IMR-90 (cell line): ENCODE measurements at regions not wholly inside any gene's neighbourhood (a gene's known extent, or its start where the extent isn't known, plus 50 kb on each side); places are given as distances from the start of the nearest gene placed in this dataset.

Experiments
- ATAC-seq: fragments of 200-7000 bp; cut with Tn5 transposase; 2 replicates; pipeline ENCODE4 v1.9.1; 2020; ENCODE audit warnings: low read depth, mild to moderate bottlenecking, moderate library complexity
- BruUV-seq: library from RNA; stranded (reverse); fragments of 400-500 nt; replicated peaks from 2 replicates; lab custom pipeline; 2021; lab: Mats Ljungman, UMichigan
- CTCF ChIA-PET: fragments of 300-600 bp; formaldehyde crosslinking; extraction: SDS; loops from one replicate; lab custom pipeline; 2021; ENCODE audit warnings: antibody characterized with exemption; lab: Yijun Ruan, JAX
- POLR2A ChIA-PET: fragments of 300-600 bp; sonication (Branson Sonifier 250); formaldehyde crosslinking; loops from one replicate; lab custom pipeline; 2022; ENCODE audit warnings: antibody characterized with exemption; ENCODE audit not compliant: unreplicated experiment; lab: Charles Lee
- DNase-seq: peaks from one replicate; pipeline ENCODE4 v3.0.0; 2013
- H2AFZ ChIP-seq: replicated peaks from 2 replicates; pipeline ENCODE3; 2013; ENCODE audit warnings: low read length, mild to moderate bottlenecking; ENCODE audit not compliant: poor library complexity
- H2AK5ac ChIP-seq: 2 replicates; pipeline ENCODE4 v1.6.1; 2013; ENCODE audit warnings: low read depth, low read length, inconsistent platforms
- H2AK9ac ChIP-seq: replicated peaks from 2 replicates; pipeline ENCODE3; 2013; ENCODE audit warnings: mild to moderate bottlenecking, low read depth, low read length, moderate library complexity; ENCODE audit not compliant: poor library complexity
- H2BK120ac ChIP-seq: 2 replicates; pipeline ENCODE4 v1.6.1; 2013; ENCODE audit warnings: low read depth, low read length, inconsistent platforms
- H2BK15ac ChIP-seq: 3 replicates; pipeline ENCODE4 v1.6.1; 2013; ENCODE audit warnings: low read depth, low read length, inconsistent platforms
- H2BK20ac ChIP-seq: 2 replicates; pipeline ENCODE4 v1.6.1; 2013; ENCODE audit warnings: low read depth, mild to moderate bottlenecking, inconsistent platforms, low read length, moderate library complexity
- H2BK5ac ChIP-seq: 2 replicates; pipeline ENCODE4 v1.6.1; 2013; ENCODE audit warnings: mild to moderate bottlenecking, low read depth, low read length, inconsistent platforms; ENCODE audit not compliant: poor library complexity, severe bottlenecking
- H3K14ac ChIP-seq: replicated peaks from 2 replicates; pipeline ENCODE4 v1.6.1; 2013; ENCODE audit warnings: low read depth, low read length, inconsistent platforms
- H3K18ac ChIP-seq: 2 replicates; pipeline ENCODE4 v1.6.1; 2013; ENCODE audit warnings: low read depth, low read length, control low read depth
- H3K23ac ChIP-seq: 2 replicates; pipeline ENCODE4 v1.6.1; 2013; ENCODE audit warnings: low read depth, low read length, inconsistent platforms
- H3K27ac ChIP-seq: 2 replicates; pipeline ENCODE4 v1.5.1; 2013; ENCODE audit warnings: mild to moderate bottlenecking, control low read depth, low read length; ENCODE audit not compliant: insufficient read depth
- H3K27me3 ChIP-seq: 2 replicates; pipeline ENCODE4 v1.6.1; 2013; ENCODE audit warnings: low read length; ENCODE audit not compliant: control insufficient read depth, insufficient read depth
- H3K36me3 ChIP-seq: 2 replicates; pipeline ENCODE4 v1.6.1; 2013; ENCODE audit warnings: low read length, mixed read lengths; ENCODE audit not compliant: control insufficient read depth, insufficient read depth
- H3K4ac ChIP-seq: 2 replicates; pipeline ENCODE4 v1.6.1; 2013; ENCODE audit warnings: low read depth, low read length, inconsistent platforms
- H3K4me1 ChIP-seq: 2 replicates; pipeline ENCODE4 v1.6.1; 2013; ENCODE audit warnings: low read length, mixed read lengths; ENCODE audit not compliant: control insufficient read depth, insufficient read depth
- H3K4me2 ChIP-seq: 2 replicates; pipeline ENCODE4 v1.6.1; 2013; ENCODE audit warnings: low read depth, mild to moderate bottlenecking, control low read depth, low read length, moderate library complexity
- H3K4me3 ChIP-seq: 2 replicates; pipeline ENCODE4 v1.5.1; 2013; ENCODE audit warnings: low read depth, mild to moderate bottlenecking, control low read depth, low read length, moderate library complexity; ENCODE audit not compliant: insufficient read depth
- H3K56ac ChIP-seq: 2 replicates; pipeline ENCODE4 v1.6.1; 2013; ENCODE audit warnings: low read length, inconsistent platforms; ENCODE audit not compliant: insufficient read depth; ENCODE audit errors: extremely low read depth
- H3K79me1 ChIP-seq, 2 experiments: 2 replicates each; pipeline ENCODE4 v1.6.1; 2013; ENCODE audit warnings: low read length in 2 of 2, inconsistent platforms in 1 of 2, low read depth in 1 of 2
- H3K9ac ChIP-seq: 2 replicates; pipeline ENCODE4 v1.6.1; 2013; ENCODE audit warnings: low read depth, low read length, control low read depth
- H3K9me1 ChIP-seq: 2 replicates; pipeline ENCODE4 v1.6.1; 2013; ENCODE audit warnings: low read length, inconsistent platforms; ENCODE audit not compliant: insufficient read depth
- H3K9me3 ChIP-seq: 2 replicates; pipeline ENCODE4 v1.6.1; 2013; ENCODE audit warnings: low read length; ENCODE audit not compliant: control insufficient read depth, insufficient read depth
- H4K20me1 ChIP-seq: 2 replicates; pipeline ENCODE4 v1.6.1; 2013; ENCODE audit warnings: low read length, inconsistent platforms; ENCODE audit not compliant: insufficient read depth
- H4K5ac ChIP-seq: 2 replicates; pipeline ENCODE4 v1.6.1; 2013; ENCODE audit warnings: mild to moderate bottlenecking, low read depth, low read length, control low read depth
- H4K8ac ChIP-seq, 2 experiments: 2 replicates each; pipeline ENCODE4 v1.6.1; 2013; ENCODE audit warnings: low read depth in 2 of 2, low read length in 2 of 2, control low read depth in 1 of 2, inconsistent platforms in 1 of 2
- H4K91ac ChIP-seq: 2 replicates; pipeline ENCODE4 v1.6.1; 2013; ENCODE audit warnings: low read depth, low read length, inconsistent platforms; ENCODE audit not compliant: insufficient read depth
- CEBPB ChIP-seq: IDR thresholded peaks from 2 replicates; pipeline ENCODE4 v1.6.1; 2012; ENCODE audit warnings: low read depth, low read length, improper control_type of control experiment
- CHD1 ChIP-seq: IDR thresholded peaks from 2 replicates; pipeline ENCODE4 v1.6.1; 2012; ENCODE audit warnings: low read depth, low read length, improper control_type of control experiment
- CTCF ChIP-seq: conservative IDR thresholded peaks from 2 replicates; pipeline ENCODE4 v1.5.1; 2012; ENCODE audit warnings: mild to moderate bottlenecking, low read depth, low read length, improper control_type of control experiment
- ELK1 ChIP-seq: fragments of 150-350 bp; IDR thresholded peaks from 2 replicates; pipeline ENCODE4 v1.6.1; 2016; ENCODE audit warnings: low read depth, mild to moderate bottlenecking, low read length, moderate library complexity, borderline replicate concordance
- MAFK ChIP-seq: IDR thresholded peaks from 2 replicates; pipeline ENCODE4 v1.6.1; 2012; ENCODE audit warnings: low read depth, low read length, improper control_type of control experiment
- MAZ ChIP-seq: IDR thresholded peaks from 2 replicates; pipeline ENCODE4 v1.6.1; 2012; ENCODE audit warnings: low read depth, mild to moderate bottlenecking, low read length, improper control_type of control experiment, moderate library complexity, borderline replicate concordance
- MXI1 ChIP-seq: IDR thresholded peaks from 2 replicates; pipeline ENCODE4 v1.6.1; 2012; ENCODE audit warnings: low read depth, mild to moderate bottlenecking, low read length, moderate library complexity, borderline replicate concordance
- RAD21 ChIP-seq: IDR thresholded peaks from 2 replicates; pipeline ENCODE4 v1.6.1; 2012; ENCODE audit warnings: low read length, improper control_type of control experiment
- SMC3 ChIP-seq: fragments of 150-350 bp; IDR thresholded peaks from 2 replicates; pipeline ENCODE4 v1.6.1; 2016; ENCODE audit warnings: low read depth, mild to moderate bottlenecking, antibody characterized with exemption, low read length, moderate library complexity
- WGBS, 2 experiments: methylation state at CpG; one replicate each; pipeline versions ENCODE4 v1.1.5 to v1.1.7; 2013; ENCODE audit warnings: missing lambda C conversion rate in 2 of 2; ENCODE audit not compliant: insufficient read length in 1 of 2; ENCODE audit errors: extremely low coverage in 2 of 2; 5-methylcytosine and 5-hydroxymethylcytosine counted together
- dilution Hi-C: fragments of 300-500 bp; cut with HindIII; formaldehyde crosslinking; loops from one replicate; pipeline ENCODE4 v1.14.3; 2018; ENCODE audit warnings: low sequenced_read_pairs; ENCODE audit not compliant: unreplicated experiment
- in situ Hi-C: fragments of 300-500 bp; cut with MboI; formaldehyde crosslinking; loops from 3 replicates; pipeline ENCODE4 v1.14.3; 2019; ENCODE audit warnings: low sequenced_read_pairs, inconsistent platforms, mixed read lengths
- intact Hi-C: fragments of 100-400 bp; cut with micrococcal nuclease; formaldehyde crosslinking; loops from 2 replicates; pipeline ENCODE4 v1.10.0; 2022

- Histone ChIP-seq H3K23ac (no peak overlapping the region), H3K4me3 (no peak overlapping the region), H3K4me1 (no peaks in the 10 kb centered on the region), H2AK5ac (no peak overlapping the region), H3K4ac (no peak overlapping the region), H4K8ac (no peak overlapping the region), H2BK5ac (no peak overlapping the region), H3K9me3 (peaks cover 2% of the 10 kb centered on the region; the same call in 1 of the 2 replicates), H2BK15ac (no peak overlapping the region), H3K18ac (no peak overlapping the region), H2AFZ (no peak overlapping the region), H4K20me1 (no peaks in the 10 kb centered on the region), H2BK120ac (no peak overlapping the region), H3K9ac (no peak overlapping the region), H3K14ac (no peak overlapping the region), H3K36me3 (no peaks in the 10 kb centered on the region), H2AK9ac (no peak overlapping the region), H3K27me3 (no peaks in the 10 kb centered on the region), H4K5ac (no peak overlapping the region), H3K4me2 (no peak overlapping the region), H3K27ac (no peak overlapping the region), H3K56ac (no peak overlapping the region), H4K91ac (no peak overlapping the region), H3K9me1 (no peaks in the 10 kb centered on the region), H3K79me1 (no peaks in the 10 kb centered on the region), H2BK20ac (no peak overlapping the region)
- DNase-seq (no peak), ATAC-seq (no peak)
- dilution Hi-C loops: no loop called here
- no CpG with 5 or more reads among the region's 36 CpGs for WGBS, 2 experiments
- CTCF ChIA-PET: no interaction called here
- TF ChIP-seq CEBPB: no peak
- no peak for TF ChIP-seq MXI1
- no peak for TF ChIP-seq CHD1
- TF ChIP-seq RAD21: no peak
- TF ChIP-seq CTCF: no peak
- TF ChIP-seq MAZ: no peak
- TF ChIP-seq SMC3: no peak
- TF ChIP-seq MAFK: no peak
- TF ChIP-seq ELK1: no peak
- intact Hi-C loops: no loop called here
- BruUV-seq: no TSS peak
- POLR2A ChIA-PET: no interaction called here
- in situ Hi-C loops: no loop called here
Measured at GRCh38 chr16:76634847-76635697, 357.9 kb downstream of the CNTNAP4 start.
